ENCODE measurements at regions not wholly inside any gene's neighbourhood (a gene's known extent, or its start where the extent isn't known, plus 50 kb on each side); places are given as distances from the start of the nearest gene placed in this dataset.

GRCh38 chr2:78416625-78417300, 608.7 kb upstream of the REG3G start:
- no peak overlapping the region for H3K27ac ChIP-seq (ENCODE audit: low read depth in 1 of 2, low read length in 2 of 2)
- WGBS (ENCODE audit: insufficient coverage), result no CpG with 5 or more reads among the region's 2 CpGs
- H3K27ac Mint-ChIP-seq, result no peak overlapping the region

GRCh38 chr2:78417355-78417754, 608.1 kb upstream of the REG3G start:
- H3K79me2 ChIP-seq (ENCODE audit: insufficient read depth, low read length), result no peaks in the 10 kb centered on the region
- intact Hi-C loops (cut with micrococcal nuclease), result no loop called here
- Mint-ChIP-seq H3K4me1 (no peaks in the 10 kb centered on the region), H3K36me3 (no peaks in the 10 kb centered on the region), H3K27ac (no peak overlapping the region), H3K9me3 (no peaks in the 10 kb centered on the region), H3K27me3 (ENCODE audit: low read depth in 3 of 3) (no peaks in the 10 kb centered on the region), H3K4me3 (no peak overlapping the region)
- no peaks in the 10 kb centered on the region for H3K9me3 ChIP-seq (replicated peaks in 1 of 2; ENCODE audit: control insufficient read depth in 1 of 2, insufficient read depth in 1 of 2, low read length in 2 of 2)
- no peak for DNase-seq
- H3K27ac ChIP-seq (ENCODE audit: low read depth in 1 of 2, low read length in 2 of 2), result no peak overlapping the region
- H2AFZ ChIP-seq (ENCODE audit: insufficient read depth, low read depth, low read length, poor library complexity, severe bottlenecking), result no peak overlapping the region
- no peaks in the 10 kb centered on the region for H4K20me1 ChIP-seq (ENCODE audit: insufficient read depth, low read length)
- no peaks in the 10 kb centered on the region for H3K4me1 ChIP-seq (ENCODE audit: control insufficient read depth in 1 of 2, insufficient read depth in 2 of 2, low read length in 2 of 2)
- H3K27me3 ChIP-seq (ENCODE audit: control insufficient read depth in 2 of 2, insufficient read depth in 2 of 2, low read length in 2 of 2), result no peaks in the 10 kb centered on the region
- no peak overlapping the region for H3K4me2 ChIP-seq (replicated peaks; ENCODE audit: extremely low read depth, low read length, poor library complexity, severe bottlenecking)
- no peak for TF ChIP-seq CTCF (IDR thresholded peaks at IDR 0.05)
- 88% methylated on average over 1 of the region's 2 CpGs for WGBS (ENCODE audit: insufficient coverage)
- H3K4me3 ChIP-seq (replicated peaks in 1 of 3; ENCODE audit: low read depth in 2 of 3, low read length in 3 of 3), result no peak overlapping the region
- no peak overlapping the region for H3K9ac ChIP-seq (ENCODE audit: insufficient read depth, low read length, poor library complexity, severe bottlenecking)
- H3K36me3 ChIP-seq (replicated peaks in 1 of 2; ENCODE audit: control insufficient read depth in 1 of 2, insufficient read depth in 2 of 2, low read length in 2 of 2), result no peaks in the 10 kb centered on the region

More at GRCh38 chr2:78416625-78417300, 608.7 kb upstream of the REG3G start:
- no peak for TF ChIP-seq CTCF (IDR thresholded peaks at IDR 0.05)
- no peaks in the 10 kb centered on the region for H4K20me1 ChIP-seq (ENCODE audit: insufficient read depth, low read length)
- Mint-ChIP-seq H3K4me1 (no peaks in the 10 kb centered on the region), H3K4me3 (no peak overlapping the region), H3K36me3 (no peaks in the 10 kb centered on the region), H3K9me3 (no peaks in the 10 kb centered on the region), H3K27me3 (ENCODE audit: low read depth in 3 of 3) (no peaks in the 10 kb centered on the region)
- H3K4me2 ChIP-seq (replicated peaks; ENCODE audit: extremely low read depth, low read length, poor library complexity, severe bottlenecking), result no peak overlapping the region
- H3K79me2 ChIP-seq (ENCODE audit: insufficient read depth, low read length), result no peaks in the 10 kb centered on the region
- no peak overlapping the region for H3K9ac ChIP-seq (ENCODE audit: insufficient read depth, low read length, poor library complexity, severe bottlenecking)
- H3K4me1 ChIP-seq (ENCODE audit: control insufficient read depth in 1 of 2, insufficient read depth in 2 of 2, low read length in 2 of 2), result no peaks in the 10 kb centered on the region
- H3K36me3 ChIP-seq (replicated peaks in 1 of 2; ENCODE audit: control insufficient read depth in 1 of 2, insufficient read depth in 2 of 2, low read length in 2 of 2), result no peaks in the 10 kb centered on the region
- H3K27me3 ChIP-seq (ENCODE audit: control insufficient read depth in 2 of 2, insufficient read depth in 2 of 2, low read length in 2 of 2), result no peaks in the 10 kb centered on the region
- no peak overlapping the region for H2AFZ ChIP-seq (ENCODE audit: insufficient read depth, low read depth, low read length, poor library complexity, severe bottlenecking)
- H3K4me3 ChIP-seq (replicated peaks in 1 of 3; ENCODE audit: low read depth in 2 of 3, low read length in 3 of 3), result no peak overlapping the region
- H3K9me3 ChIP-seq (replicated peaks in 1 of 2; ENCODE audit: control insufficient read depth in 1 of 2, insufficient read depth in 1 of 2, low read length in 2 of 2), result no peaks in the 10 kb centered on the region
- no peak for DNase-seq
- intact Hi-C loops (cut with micrococcal nuclease), result no loop called here

Data from CD14-positive monocyte (primary cell).